ENCODE measurements at regions not wholly inside any gene's neighbourhood (a gene's known extent, or its start where the extent isn't known, plus 50 kb on each side); places are given as distances from the start of the nearest gene placed in this dataset.

- in situ Hi-C loops (cut with HindIII; ENCODE audit: low sequenced_read_pairs) = no loop called here
- TF ChIP-seq CTCF (IDR thresholded peaks at IDR 0.05; ENCODE audit: low read depth, low read length, missing control alignments) = no peak
- no peak overlapping the region for H3K4me3 ChIP-seq (ENCODE audit: low read depth, low read length)
- DNase-seq (ENCODE audit: low read depth) = no peak
Observed at GRCh38 chr10:123613346-123613850, 52.8 kb upstream of the GPR26 start.

- TF ChIP-seq CTCF (IDR thresholded peaks at IDR 0.05; ENCODE audit: low read depth, low read length, missing control alignments) = no peak
- in situ Hi-C loops (cut with HindIII; ENCODE audit: low sequenced_read_pairs) = no loop called here
- peak; percentile 20 for DNase-seq (ENCODE audit: low read depth)
- H3K4me3 ChIP-seq (ENCODE audit: low read depth, low read length) = no peak overlapping the region
Observed at GRCh38 chr10:123614888-123615287, 51.3 kb upstream of the GPR26 start.

Data from astrocyte of the cerebellum (primary cell).